OCI-LY1 (cell line): ENCODE measurements at regions not wholly inside any gene's neighbourhood (a gene's known extent, or its start where the extent isn't known, plus 50 kb on each side); places are given as distances from the start of the nearest gene placed in this dataset.

ENCODE experiments used
- CTCF ChIP-seq: fragments of 200-600 bp; sonication (generic), shearing (Covaris generic); IDR thresholded peaks from 2 replicates; pipeline ENCODE4 v1.5.1; 2017; ENCODE audit warnings: mild to moderate bottlenecking, antibody characterized with exemption, low read length, moderate library complexity, mixed read lengths
- EZH2 ChIP-seq: fragments of 200-600 bp; sonication (generic), shearing (Covaris generic); IDR thresholded peaks from 2 replicates; pipeline ENCODE4 v1.8.0; 2017; ENCODE audit warnings: borderline replicate concordance, mixed run types, mild to moderate bottlenecking, antibody characterized with exemption, low read length, moderate library complexity, mixed read lengths

GRCh38 chr10:123375738-123376137 is 221.5 kb downstream of the BUB3 start:
- TF ChIP-seq CTCF (no peak), EZH2 (no peak)
